GM18517 (cell line): ENCODE measurements at regions not wholly inside any gene's neighbourhood (a gene's known extent, or its start where the extent isn't known, plus 50 kb on each side); places are given as distances from the start of the nearest gene placed in this dataset.

Experiments
- ATAC-seq: cut with Tn5 transposase; IDR thresholded peaks from one replicate; pipeline ENCODE4 v1.9.1; 2021; ENCODE audit warnings: mild to moderate bottlenecking, moderate library complexity; ENCODE audit not compliant: unreplicated experiment

DNA sequence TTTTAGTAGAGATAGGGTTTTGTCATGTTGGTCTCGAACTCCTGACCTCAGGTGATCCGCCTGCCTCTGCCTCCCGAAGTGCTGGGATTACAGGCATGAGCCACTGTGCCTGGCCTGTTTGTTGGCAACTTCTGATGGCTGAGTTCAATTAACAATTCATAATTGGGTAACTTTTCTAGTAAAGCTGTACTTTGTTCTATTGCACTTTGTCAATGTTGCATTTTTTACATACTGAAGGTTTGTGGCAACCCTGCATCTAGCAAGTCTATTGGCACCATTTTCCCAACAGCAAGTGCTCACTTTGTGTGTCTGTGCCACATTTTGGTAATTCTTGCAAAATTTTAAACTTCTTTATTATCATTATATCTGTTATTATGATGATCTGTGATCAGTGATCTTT is 64.5 kb upstream of the USP24 start:
- no peak for ATAC-seq

DNA sequence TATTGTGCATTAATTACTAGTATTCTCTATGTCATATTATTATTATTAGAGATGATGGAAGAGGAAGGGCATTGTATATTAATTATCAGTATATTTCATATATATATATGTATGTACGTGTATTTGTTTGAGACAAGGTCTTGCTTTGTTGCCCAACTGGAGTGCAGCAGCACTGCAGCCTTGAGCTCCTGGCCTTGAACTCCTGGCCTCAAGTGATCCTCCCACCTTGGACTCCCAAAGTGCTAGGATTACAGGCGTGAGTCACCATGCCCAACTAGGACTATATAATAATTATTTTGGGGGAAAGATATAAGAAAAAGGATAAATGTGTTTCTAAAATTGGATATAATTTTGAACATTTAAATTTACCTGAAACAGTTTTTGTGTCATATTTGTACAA is 63.2 kb upstream of the USP24 start:
- ATAC-seq, result no peak

DNA sequence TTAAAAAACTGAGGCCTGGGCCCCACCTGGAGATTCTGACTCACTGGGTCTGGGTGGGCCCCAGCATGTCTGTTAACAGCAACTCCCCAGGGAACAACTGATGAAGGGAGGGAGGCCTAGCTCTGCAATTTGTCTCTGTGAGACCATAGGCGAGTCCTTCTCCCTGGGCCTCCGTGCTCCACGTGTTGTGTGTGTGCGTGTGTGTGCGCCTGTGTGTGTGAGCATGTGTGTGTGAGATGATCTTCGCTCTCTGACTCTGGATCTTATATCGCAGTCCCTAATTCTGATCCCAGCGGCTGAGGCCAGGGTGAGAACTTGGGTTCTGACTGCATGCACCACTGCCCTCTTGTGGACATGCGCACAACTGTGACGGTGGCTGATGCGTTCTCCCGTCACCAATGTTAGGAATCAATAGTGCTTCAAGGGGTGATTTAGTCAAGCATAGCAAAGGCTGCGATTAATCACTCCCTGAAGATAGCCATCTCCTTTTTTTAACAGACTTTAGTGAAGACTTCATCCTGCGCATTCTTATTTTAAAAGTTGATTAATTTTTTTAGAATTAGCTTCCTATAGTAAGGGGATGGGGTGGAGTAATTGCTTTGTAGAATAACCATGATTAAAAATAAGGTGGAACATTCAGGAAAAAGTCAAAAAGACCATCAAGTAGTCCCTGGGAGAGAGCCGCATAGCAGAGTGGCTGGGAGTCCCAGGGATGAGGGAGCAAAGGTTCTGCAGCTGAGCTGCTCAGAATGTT is 62.4 kb upstream of the USP24 start:
- ATAC-seq, result peak; percentile 72

DNA sequence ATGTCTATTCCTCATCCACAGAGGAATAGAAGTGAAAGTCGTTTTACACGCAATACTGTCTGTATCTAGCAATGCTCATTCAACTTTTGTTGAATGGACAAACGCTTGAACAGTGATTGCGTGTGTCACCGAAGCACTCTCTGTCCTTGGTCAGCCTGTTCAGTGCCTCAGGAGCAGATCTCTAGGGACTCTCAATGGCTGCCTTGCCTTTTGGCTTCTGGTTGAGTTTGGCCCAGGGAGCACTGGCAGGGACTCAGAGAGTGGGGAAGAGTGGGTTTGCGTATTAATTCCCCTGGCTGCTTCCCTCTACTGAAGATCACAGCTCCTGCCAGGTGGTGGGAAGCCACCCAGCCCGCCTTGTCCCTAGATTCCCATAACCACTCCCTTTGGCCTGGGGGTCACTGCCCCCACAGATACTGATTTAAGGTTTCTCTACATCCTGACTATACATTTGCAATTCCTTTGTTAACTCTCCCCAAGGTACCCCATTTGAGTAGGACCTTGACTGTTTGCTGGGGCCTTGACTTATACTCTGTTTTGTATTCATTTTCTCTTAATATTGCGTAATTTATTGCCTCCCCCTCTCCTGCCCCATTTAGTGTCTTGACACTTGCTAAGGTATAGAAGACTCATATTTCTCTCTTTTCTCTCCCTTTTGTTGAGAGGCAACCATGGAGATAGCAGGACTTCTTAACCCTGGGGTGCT is 61.7 kb upstream of the USP24 start:
- no peak for ATAC-seq

DNA sequence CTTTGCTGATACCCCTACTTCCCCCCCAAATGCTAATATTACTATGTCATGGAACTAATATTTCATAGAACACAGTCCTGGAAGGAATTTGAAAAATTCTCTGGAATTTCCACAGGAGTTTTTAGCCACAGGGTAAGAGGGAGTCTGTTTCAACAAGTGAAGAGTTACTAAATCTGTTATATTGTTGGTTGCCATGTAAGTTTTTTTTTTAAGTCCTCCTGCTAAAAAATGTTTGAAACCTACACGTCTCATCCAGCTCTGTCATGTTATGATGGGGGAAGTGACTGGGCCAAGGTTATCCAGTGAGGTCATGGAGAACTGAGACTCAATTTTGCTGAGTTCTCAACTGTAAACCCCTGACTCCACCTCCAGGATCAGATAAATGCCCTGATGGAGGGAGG is 60.8 kb upstream of the USP24 start:
- no peak for ATAC-seq

DNA sequence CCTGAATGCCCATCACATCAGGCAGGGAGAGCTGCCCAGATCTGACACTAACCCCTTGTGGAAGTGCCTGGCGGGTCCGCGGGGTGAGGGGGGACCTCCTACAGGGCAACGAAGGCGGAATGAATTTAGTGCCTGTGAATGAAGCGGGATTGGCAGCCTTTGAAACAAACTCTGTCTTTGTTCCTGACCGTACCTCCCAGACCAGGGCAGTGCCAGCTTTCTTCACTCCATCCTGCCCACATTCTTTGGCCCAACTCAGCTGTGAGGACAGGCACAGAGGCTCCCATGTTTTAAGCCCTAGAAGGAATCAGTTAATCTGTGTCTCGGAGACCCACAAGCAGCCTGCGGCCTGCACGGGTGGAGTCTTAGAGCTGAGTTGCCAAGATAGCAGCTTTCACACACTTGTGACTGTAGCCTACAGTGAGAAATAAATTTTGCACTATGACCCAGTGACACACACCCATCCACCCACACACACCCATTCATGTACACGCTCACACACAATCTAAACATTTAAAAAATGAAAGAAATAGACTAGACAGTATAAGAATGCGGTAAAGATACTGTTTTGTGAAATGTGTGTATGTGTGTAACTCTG is 60.1 kb upstream of the USP24 start:
- ATAC-seq, result no peak

DNA sequence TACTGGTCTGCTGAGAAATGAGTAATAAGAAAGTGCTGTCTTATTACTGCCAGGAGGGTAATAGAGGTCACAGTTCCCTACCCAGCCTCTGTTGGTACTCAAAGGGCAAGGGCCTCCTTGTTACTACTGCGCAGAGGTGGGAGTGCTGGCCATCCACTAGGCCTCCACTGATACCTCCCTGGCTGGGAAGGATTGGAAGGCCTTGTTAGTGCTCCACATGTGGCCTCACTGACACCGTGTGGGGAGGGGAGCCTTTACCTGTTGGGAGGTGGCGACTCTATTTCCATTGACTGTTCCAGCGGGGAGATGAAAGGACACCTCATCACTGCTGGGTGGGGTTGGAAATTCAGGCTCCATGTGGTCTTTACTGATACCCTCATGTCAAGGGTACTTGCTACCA is 57.8 kb upstream of the USP24 start:
- ATAC-seq, result no peak
